ENCODE measurements at regions not wholly inside any gene's neighbourhood (a gene's known extent, or its start where the extent isn't known, plus 50 kb on each side); places are given as distances from the start of the nearest gene placed in this dataset.

GRCh38 chr3:165683947-165684346, 153.3 kb downstream of the BCHE start:
- H2BK120ac ChIP-seq (ENCODE audit: low read depth, low read length), result no peak overlapping the region
- H4K91ac ChIP-seq (ENCODE audit: insufficient read depth, low read depth, low read length), result no peak overlapping the region
- ChIA-PET CTCF (no interaction called here), POLR2A (ENCODE audit: unreplicated experiment) (no interaction called here)
- no peaks in the 10 kb centered on the region for H3K27me3 ChIP-seq (ENCODE audit: control insufficient read depth, insufficient read depth, low read length)
- no peak overlapping the region for H3K56ac ChIP-seq (ENCODE audit: extremely low read depth, insufficient read depth, low read length)
- no peaks in the 10 kb centered on the region for H3K79me1 ChIP-seq (ENCODE audit: low read depth in 1 of 2, low read length in 2 of 2)
- H2AK5ac ChIP-seq (ENCODE audit: low read depth, low read length), result no peak overlapping the region
- H3K36me3 ChIP-seq (ENCODE audit: control insufficient read depth, insufficient read depth, low read length), result no peaks in the 10 kb centered on the region
- BruUV-seq (replicated peaks), result no TSS peak
- no peak for TF ChIP-seq RCOR1 (IDR thresholded peaks at IDR 0.05; ENCODE audit: insufficient replicate concordance, low read length)
- no peak for TF ChIP-seq RFX5 (IDR thresholded peaks at IDR 0.05; ENCODE audit: low read depth, low read length)
- no peak for TF ChIP-seq CEBPB (IDR thresholded peaks at IDR 0.05; ENCODE audit: low read depth, low read length)
- TF ChIP-seq, protein P1, sequence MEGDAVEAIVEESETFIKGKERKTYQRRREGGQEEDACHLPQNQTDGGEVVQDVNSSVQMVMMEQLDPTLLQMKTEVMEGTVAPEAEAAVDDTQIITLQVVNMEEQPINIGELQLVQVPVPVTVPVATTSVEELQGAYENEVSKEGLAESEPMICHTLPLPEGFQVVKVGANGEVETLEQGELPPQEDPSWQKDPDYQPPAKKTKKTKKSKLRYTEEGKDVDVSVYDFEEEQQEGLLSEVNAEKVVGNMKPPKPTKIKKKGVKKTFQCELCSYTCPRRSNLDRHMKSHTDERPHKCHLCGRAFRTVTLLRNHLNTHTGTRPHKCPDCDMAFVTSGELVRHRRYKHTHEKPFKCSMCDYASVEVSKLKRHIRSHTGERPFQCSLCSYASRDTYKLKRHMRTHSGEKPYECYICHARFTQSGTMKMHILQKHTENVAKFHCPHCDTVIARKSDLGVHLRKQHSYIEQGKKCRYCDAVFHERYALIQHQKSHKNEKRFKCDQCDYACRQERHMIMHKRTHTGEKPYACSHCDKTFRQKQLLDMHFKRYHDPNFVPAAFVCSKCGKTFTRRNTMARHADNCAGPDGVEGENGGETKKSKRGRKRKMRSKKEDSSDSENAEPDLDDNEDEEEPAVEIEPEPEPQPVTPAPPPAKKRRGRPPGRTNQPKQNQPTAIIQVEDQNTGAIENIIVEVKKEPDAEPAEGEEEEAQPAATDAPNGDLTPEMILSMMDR (conservative IDR thresholded peaks at IDR 0.05; ENCODE audit: low read depth, low read length), result no peak
- TF ChIP-seq POLR2A (IDR thresholded peaks at IDR 0.05; ENCODE audit: low read depth, low read length), result no peak
- TF ChIP-seq CHD1 (IDR thresholded peaks at IDR 0.05; ENCODE audit: low read depth, low read length), result no peak
- TF ChIP-seq SMC3 (IDR thresholded peaks at IDR 0.05; ENCODE audit: low read depth, low read length), result no peak
- TF ChIP-seq BHLHE40 (IDR thresholded peaks at IDR 0.05; ENCODE audit: low read depth, low read length), result no peak
- TF ChIP-seq USF2 (IDR thresholded peaks at IDR 0.05; ENCODE audit: low read depth, low read length), result no peak
- no peak for TF ChIP-seq ELK1 (IDR thresholded peaks at IDR 0.05; ENCODE audit: borderline replicate concordance, low read depth, low read length)
- no peak for TF ChIP-seq FOS (IDR thresholded peaks at IDR 0.05; ENCODE audit: low read depth, low read length)
- TF ChIP-seq RAD21 (IDR thresholded peaks at IDR 0.05; ENCODE audit: low read length), result no peak
- TF ChIP-seq MAZ (IDR thresholded peaks at IDR 0.05; ENCODE audit: borderline replicate concordance, low read depth, low read length), result no peak
- no peak for TF ChIP-seq MXI1 (IDR thresholded peaks at IDR 0.05; ENCODE audit: borderline replicate concordance, low read depth, low read length)
- TF ChIP-seq NFE2L2 (IDR thresholded peaks at IDR 0.05; ENCODE audit: low read depth, low read length), result no peak
- no peak for TF ChIP-seq MAFK (IDR thresholded peaks at IDR 0.05; ENCODE audit: low read depth, low read length)
- H4K20me1 ChIP-seq (ENCODE audit: insufficient read depth, low read length), result no peaks in the 10 kb centered on the region
- no peak overlapping the region for H3K14ac ChIP-seq (replicated peaks; ENCODE audit: low read depth, low read length)
- H2BK20ac ChIP-seq (ENCODE audit: low read depth, low read length), result no peak overlapping the region
- ATAC-seq (ENCODE audit: low read depth), result no peak
- H2AK9ac ChIP-seq (replicated peaks; ENCODE audit: low read depth, low read length, poor library complexity), result no peak overlapping the region
- in situ Hi-C loops (cut with MboI; ENCODE audit: low sequenced_read_pairs), result no loop called here
- no peak overlapping the region for H3K4ac ChIP-seq (ENCODE audit: low read depth, low read length)
- no peak overlapping the region for H3K18ac ChIP-seq (ENCODE audit: low read depth, low read length)
- H3K9me3 ChIP-seq (ENCODE audit: control insufficient read depth, insufficient read depth, low read length), result no peaks in the 10 kb centered on the region
- H3K9ac ChIP-seq (ENCODE audit: low read depth, low read length), result no peak overlapping the region
- dilution Hi-C loops (cut with HindIII; ENCODE audit: low sequenced_read_pairs, unreplicated experiment), result no loop called here
- intact Hi-C loops (cut with micrococcal nuclease), result no loop called here
- H3K4me3 ChIP-seq (ENCODE audit: insufficient read depth, low read depth, low read length), result no peak overlapping the region
- 100% methylated on average over 2 of the region's 4 CpGs; no CpG with 5 or more reads in 1 of the 2 experiments for WGBS, 2 experiments (ENCODE audit: extremely low coverage in 2 of 2, insufficient read length in 1 of 2)
- H3K9me1 ChIP-seq (ENCODE audit: insufficient read depth, low read length), result no peaks in the 10 kb centered on the region
- no peak overlapping the region for H3K27ac ChIP-seq (ENCODE audit: insufficient read depth, low read length)
- no peak for DNase-seq
- no peak overlapping the region for H2BK15ac ChIP-seq (ENCODE audit: low read depth, low read length)
- no peaks in the 10 kb centered on the region for H3K4me1 ChIP-seq (ENCODE audit: control insufficient read depth, insufficient read depth, low read length)
- H3K4me2 ChIP-seq (ENCODE audit: low read depth, low read length), result no peak overlapping the region
- no peak overlapping the region for H4K5ac ChIP-seq (ENCODE audit: low read depth, low read length)
- no peak overlapping the region for H3K23ac ChIP-seq (ENCODE audit: low read depth, low read length)
- H2BK5ac ChIP-seq (ENCODE audit: low read depth, low read length, poor library complexity, severe bottlenecking), result no peak overlapping the region
- H4K8ac ChIP-seq (ENCODE audit: low read depth in 2 of 2, low read length in 2 of 2), result no peak overlapping the region
- H2AFZ ChIP-seq (replicated peaks; ENCODE audit: low read length, poor library complexity), result no peak overlapping the region

Data from IMR-90 (cell line).